GM23338 (cell line): ENCODE measurements at regions not wholly inside any gene's neighbourhood (a gene's known extent, or its start where the extent isn't known, plus 50 kb on each side); places are given as distances from the start of the nearest gene placed in this dataset.

Source experiments
- CREB1 ChIP-seq: fragments of 250-450 bp; sonication (Bioruptor Pico); IDR thresholded peaks from 2 replicates; pipeline ENCODE4 v1.5.0; 2020; ENCODE audit warnings: low read depth, mild to moderate bottlenecking, moderate library complexity
- CTCF ChIP-seq, 2 experiments: fragments of 200-600 bp in 1 of 2; sonication (generic) in 1 of 2; conservative IDR thresholded peaks; 2 replicates each; pipeline versions ENCODE4 v1.5.1 to v1.6.1; 2016 to 2017; ENCODE audit warnings: antibody characterized with exemption in 2 of 2, low read depth in 2 of 2, mild to moderate bottlenecking in 2 of 2, moderate library complexity in 1 of 2
- ETS1 ChIP-seq: IDR thresholded peaks from 2 replicates; pipeline ENCODE4 v1.6.1; 2016; ENCODE audit warnings: antibody characterized with exemption
- EZH2 ChIP-seq: fragments of 200-600 bp; sonication (generic); IDR thresholded peaks from one replicate; pipeline ENCODE4 v1.8.0; 2017; ENCODE audit warnings: antibody characterized with exemption, mild to moderate bottlenecking, low read depth; ENCODE audit not compliant: unreplicated experiment
- EZH2phosphoT487 ChIP-seq: fragments of 200-600 bp; sonication (generic); IDR thresholded peaks from one replicate; pipeline ENCODE4 v1.8.1; 2018; ENCODE audit warnings: antibody characterized with exemption; ENCODE audit not compliant: unreplicated experiment
- JUNB ChIP-seq: IDR thresholded peaks from one replicate; pipeline ENCODE4 v1.6.1; 2016; ENCODE audit warnings: antibody characterized with exemption; ENCODE audit not compliant: unreplicated experiment
- NANOG ChIP-seq: IDR thresholded peaks from 2 replicates; pipeline ENCODE4 v1.6.1; 2016; ENCODE audit warnings: antibody characterized with exemption, borderline replicate concordance
- POLR2AphosphoS5 ChIP-seq: IDR thresholded peaks from 2 replicates; pipeline ENCODE4 v1.6.1; 2016; ENCODE audit warnings: antibody characterized with exemption, low read depth
- REST ChIP-seq: IDR thresholded peaks from one replicate; pipeline ENCODE4 v1.6.1; 2018; ENCODE audit warnings: antibody characterized with exemption; ENCODE audit not compliant: unreplicated experiment
- STAT1 ChIP-seq: IDR thresholded peaks from one replicate; pipeline ENCODE4 v1.6.1; 2016; ENCODE audit warnings: antibody characterized with exemption; ENCODE audit not compliant: unreplicated experiment
- ZNF114 ChIP-seq: fragments of 250-450 bp; sonication (Bioruptor Pico); IDR thresholded peaks from 2 replicates; pipeline ENCODE4 v1.5.0; 2020; ENCODE audit warnings: mild to moderate bottlenecking, moderate library complexity
- ZNF331 ChIP-seq: fragments of 250-450 bp; sonication (Bioruptor Pico); IDR thresholded peaks from 2 replicates; pipeline ENCODE4 v1.5.0; 2020; ENCODE audit warnings: low read depth, mild to moderate bottlenecking, moderate library complexity

- TF ChIP-seq REST (no peak), CTCF (conservative IDR thresholded peaks at IDR 0.05; ENCODE audit: low read depth in 2 of 2) (no peak), EZH2 (no peak), JUNB (no peak), POLR2AphosphoS5 (no peak), EZH2phosphoT487 (no peak), CREB1 (no peak), STAT1 (no peak), ZNF114 (CRISPR knock-in tag) (no peak), ETS1 (no peak), ZNF331 (CRISPR knock-in tag) (no peak), NANOG (no peak)
Observed at GRCh38 chr1:199746666-199747384, 280.7 kb upstream of the NR5A2 start.
